ENCODE measurements at regions not wholly inside any gene's neighbourhood (a gene's known extent, or its start where the extent isn't known, plus 50 kb on each side); places are given as distances from the start of the nearest gene placed in this dataset.
A peak's percentile ranks its signal among the peaks of the same experiment; 100 is the strongest.

DNA sequence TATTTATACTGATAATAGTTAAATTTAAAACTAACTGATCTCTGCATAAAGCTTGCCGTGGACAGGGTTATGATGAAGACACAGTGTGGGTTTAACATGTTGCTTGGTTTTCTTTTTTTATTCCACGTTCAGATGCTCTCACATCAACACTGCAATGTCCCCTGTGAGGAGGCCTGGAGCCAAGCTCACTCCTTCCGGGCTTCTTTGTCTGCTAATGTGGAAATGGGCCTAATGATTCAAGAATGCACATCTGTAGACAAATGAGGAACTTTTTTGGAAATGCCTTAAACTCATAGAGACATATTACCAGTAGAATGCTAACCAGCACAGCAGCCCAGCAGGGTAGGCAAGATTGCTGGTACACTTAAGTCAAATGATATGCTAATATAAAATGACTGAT, 208.0 kb downstream of the GALR1 start:
- H3K4me3 ChIP-seq: no peak overlapping the region
- no peaks in the 10 kb centered on the region for H3K36me3 ChIP-seq
- no peaks in the 10 kb centered on the region for H3K4me1 ChIP-seq
- no peaks in the 10 kb centered on the region for H3K27me3 ChIP-seq
- TF ChIP-seq CTCF (IDR thresholded peaks at IDR 0.05): no peak
- intact Hi-C loops (cut with DNase I): no loop called here
- H3K9me3 ChIP-seq: no peaks in the 10 kb centered on the region
- DNase-seq (no peak), ATAC-seq (no peak)
- H3K27ac ChIP-seq: no peak overlapping the region

DNA sequence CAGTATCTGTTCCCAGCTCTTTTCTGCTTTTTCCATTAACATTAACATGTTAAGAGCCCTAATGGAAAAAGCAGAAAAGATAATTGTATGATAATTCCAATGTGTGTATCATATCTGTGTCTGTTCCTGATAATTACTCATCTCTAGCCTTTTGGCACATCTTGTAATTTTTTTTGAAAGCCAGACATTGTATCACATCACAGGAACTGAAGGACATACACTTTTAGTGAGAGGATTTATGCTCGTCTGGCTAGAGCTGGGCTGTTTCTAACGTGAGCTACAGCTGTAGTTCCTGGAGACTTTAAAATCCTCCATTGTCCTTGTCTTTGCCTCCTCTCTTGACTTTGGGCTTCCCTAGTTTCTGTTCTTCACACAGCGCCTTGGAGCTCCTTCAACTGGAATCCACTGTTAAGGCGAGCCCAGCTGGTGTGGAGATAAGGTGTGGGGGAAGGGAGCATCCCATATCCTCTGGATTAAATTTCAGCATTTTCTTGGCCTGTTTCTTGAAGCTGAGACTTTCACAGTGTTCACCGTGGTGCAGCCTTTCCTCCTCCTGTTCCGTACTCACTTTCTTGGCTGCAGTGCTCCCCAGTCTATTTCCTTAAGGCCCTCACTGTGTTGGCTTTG, 211.5 kb downstream of the GALR1 start:
- Histone ChIP-seq H3K4me1 (no peaks in the 10 kb centered on the region), H3K27ac (no peak overlapping the region), H3K36me3 (no peaks in the 10 kb centered on the region), H3K4me3 (no peak overlapping the region), H3K9me3 (no peaks in the 10 kb centered on the region), H3K27me3 (no peaks in the 10 kb centered on the region)
- no peak for ATAC-seq
- intact Hi-C loops (cut with DNase I): no loop called here
- TF ChIP-seq CTCF (IDR thresholded peaks at IDR 0.05): no peak
- DNase-seq: peak in 2 of 4 donors; percentile 10 to 31

DNA sequence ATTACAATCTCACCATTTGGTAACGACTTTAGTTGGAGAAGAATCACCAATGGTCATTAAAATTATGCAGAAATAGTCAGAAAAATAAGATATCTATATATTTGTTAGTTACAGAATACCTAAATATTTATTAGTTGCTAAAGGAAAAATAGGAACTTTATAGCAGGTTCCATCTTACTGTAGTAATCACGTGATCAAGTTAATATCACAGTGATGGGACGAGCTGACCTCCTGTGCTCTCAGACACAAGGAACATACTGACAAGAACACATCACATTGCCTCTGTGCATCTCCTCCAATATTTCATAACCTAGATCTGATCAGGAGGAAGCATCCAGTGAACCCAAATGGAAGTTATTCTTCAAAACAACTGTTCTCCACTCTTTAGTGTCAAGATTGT, 215.3 kb downstream of the GALR1 start:
- H3K9me3 ChIP-seq: no peaks in the 10 kb centered on the region
- H3K27me3 ChIP-seq: no peaks in the 10 kb centered on the region
- no peak for TF ChIP-seq CTCF (IDR thresholded peaks at IDR 0.05)
- ATAC-seq: no peak
- no peaks in the 10 kb centered on the region for H3K4me1 ChIP-seq
- intact Hi-C loops (cut with DNase I): no loop called here
- H3K4me3 ChIP-seq: no peak overlapping the region
- no peak overlapping the region for H3K27ac ChIP-seq
- DNase-seq: no peak
- no peaks in the 10 kb centered on the region for H3K36me3 ChIP-seq

- no peaks in the 10 kb centered on the region for H3K9me3 ChIP-seq
- no peak overlapping the region for H3K4me3 ChIP-seq
- no peak for TF ChIP-seq CTCF (IDR thresholded peaks at IDR 0.05)
- peaks cover 0 to 14% of the 10 kb centered on the region in 2 donors for H3K27me3 ChIP-seq
- H3K4me1 ChIP-seq: no peaks in the 10 kb centered on the region
- ATAC-seq: no peak
- no peaks in the 10 kb centered on the region for H3K36me3 ChIP-seq
- H3K27ac ChIP-seq: no peak overlapping the region
- intact Hi-C loops (cut with DNase I): no loop called here
- no peak for DNase-seq
These were observed 217.2 kb downstream of the GALR1 start for GRCh38 chr18:77466890-77467289.

- no peak overlapping the region for H3K27ac ChIP-seq
- intact Hi-C loops (cut with DNase I): no loop called here
- H3K4me1 ChIP-seq: no peaks in the 10 kb centered on the region
- no peak overlapping the region for H3K4me3 ChIP-seq
- H3K9me3 ChIP-seq: no peaks in the 10 kb centered on the region
- H3K27me3 ChIP-seq: peaks cover 0 to 14% of the 10 kb centered on the region in 2 donors
- no peak for TF ChIP-seq CTCF (IDR thresholded peaks at IDR 0.05)
- no peaks in the 10 kb centered on the region for H3K36me3 ChIP-seq
- ATAC-seq (no peak), DNase-seq (no peak)
These were observed 219.5 kb downstream of the GALR1 start for GRCh38 chr18:77469131-77469530.

Measured in left lung (tissue), 4 donors.